ENCODE measurements at regions not wholly inside any gene's neighbourhood (a gene's known extent, or its start where the extent isn't known, plus 50 kb on each side); places are given as distances from the start of the nearest gene placed in this dataset.
A peak's percentile ranks its signal among the peaks of the same experiment; 100 is the strongest.

DNA sequence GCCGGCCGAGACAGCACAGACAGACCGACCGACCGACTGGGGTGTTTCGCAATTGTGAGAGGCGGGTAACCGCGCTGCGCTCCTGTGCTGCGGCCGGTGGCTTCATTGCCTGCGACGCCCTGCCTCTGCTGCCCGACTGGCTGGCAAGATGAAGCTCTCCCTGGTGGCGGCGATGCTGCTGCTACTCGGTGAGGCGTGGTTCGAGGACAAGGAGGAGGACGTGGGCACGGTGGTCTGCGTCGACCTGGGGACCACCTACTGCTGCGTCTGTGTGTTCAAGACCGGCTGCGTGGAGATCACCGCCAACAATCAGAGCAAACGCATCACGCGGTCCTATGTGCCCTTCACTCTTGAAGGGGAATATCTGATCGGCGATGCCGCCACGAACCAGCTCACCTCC lies 565.7 kb upstream of the SMIM31 start:
- Mint-ChIP-seq H3K36me3 (ENCODE audit: insufficient read depth in 1 of 3, low read depth in 3 of 3) (no peaks in the 10 kb centered on the region; a peak in 1 of 7 replicates), H3K9me3 (peaks cover 0 to 2% of the 10 kb centered on the region in 2 experiments; a peak in 1 of 5 replicates), H3K4me1 (no peaks in the 10 kb centered on the region), H3K27ac (no peak overlapping the region), H3K4me3 (no peak overlapping the region), H3K27me3 (ENCODE audit: low read depth) (no peaks in the 10 kb centered on the region)
- no peaks in the 10 kb centered on the region for H4K20me1 ChIP-seq (ENCODE audit: control insufficient read depth, insufficient read depth, insufficient read length)
- TF ChIP-seq, protein P1, sequence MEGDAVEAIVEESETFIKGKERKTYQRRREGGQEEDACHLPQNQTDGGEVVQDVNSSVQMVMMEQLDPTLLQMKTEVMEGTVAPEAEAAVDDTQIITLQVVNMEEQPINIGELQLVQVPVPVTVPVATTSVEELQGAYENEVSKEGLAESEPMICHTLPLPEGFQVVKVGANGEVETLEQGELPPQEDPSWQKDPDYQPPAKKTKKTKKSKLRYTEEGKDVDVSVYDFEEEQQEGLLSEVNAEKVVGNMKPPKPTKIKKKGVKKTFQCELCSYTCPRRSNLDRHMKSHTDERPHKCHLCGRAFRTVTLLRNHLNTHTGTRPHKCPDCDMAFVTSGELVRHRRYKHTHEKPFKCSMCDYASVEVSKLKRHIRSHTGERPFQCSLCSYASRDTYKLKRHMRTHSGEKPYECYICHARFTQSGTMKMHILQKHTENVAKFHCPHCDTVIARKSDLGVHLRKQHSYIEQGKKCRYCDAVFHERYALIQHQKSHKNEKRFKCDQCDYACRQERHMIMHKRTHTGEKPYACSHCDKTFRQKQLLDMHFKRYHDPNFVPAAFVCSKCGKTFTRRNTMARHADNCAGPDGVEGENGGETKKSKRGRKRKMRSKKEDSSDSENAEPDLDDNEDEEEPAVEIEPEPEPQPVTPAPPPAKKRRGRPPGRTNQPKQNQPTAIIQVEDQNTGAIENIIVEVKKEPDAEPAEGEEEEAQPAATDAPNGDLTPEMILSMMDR (conservative IDR thresholded peaks at IDR 0.05): no peak
- no peak overlapping the region for H2BK15ac ChIP-seq (ENCODE audit: low read depth, low read length)
- no peak overlapping the region for H4K5ac ChIP-seq (ENCODE audit: insufficient read length, low read depth, low read length)
- no peak overlapping the region; the same call in 1 of the 2 replicates for H3K14ac ChIP-seq (ENCODE audit: insufficient read depth, low read length)
- no peak overlapping the region for H3K23ac ChIP-seq (ENCODE audit: insufficient read length, low read depth, low read length)
- no peaks in the 10 kb centered on the region for H3K4me1 ChIP-seq (ENCODE audit: insufficient read depth, low read length)
- DNase-seq: peak; percentile 27
- no peak overlapping the region for H3K4ac ChIP-seq (ENCODE audit: low read depth, low read length)
- no peak overlapping the region for H3K56ac ChIP-seq (ENCODE audit: insufficient read length, low read depth, low read length)
- H4K91ac ChIP-seq (ENCODE audit: insufficient read length, low read depth, low read length): no peak overlapping the region
- no peak overlapping the region for H2BK12ac ChIP-seq (ENCODE audit: insufficient read length, low read depth, low read length)
- no peak overlapping the region for H3K18ac ChIP-seq (ENCODE audit: insufficient read length, low read depth, low read length)
- no peaks in the 10 kb centered on the region for H3K79me1 ChIP-seq (ENCODE audit: insufficient read depth, low read depth, low read length, poor library complexity, severe bottlenecking)
- no peak overlapping the region for H3K4me2 ChIP-seq (ENCODE audit: insufficient read depth, insufficient read length, low read length)
- H2AFZ ChIP-seq (ENCODE audit: low read length): no peak overlapping the region
- no peak overlapping the region for H2BK120ac ChIP-seq (ENCODE audit: low read depth, low read length, poor library complexity, severe bottlenecking)
- H4K8ac ChIP-seq (replicated peaks; ENCODE audit: insufficient read length, low read depth, low read length): no peak overlapping the region
- no peaks in the 10 kb centered on the region for H3K79me2 ChIP-seq (ENCODE audit: insufficient read depth, low read length)
- no peak overlapping the region for H2BK5ac ChIP-seq (ENCODE audit: insufficient read length, low read length)
- no peak overlapping the region for H3K9ac ChIP-seq (ENCODE audit: extremely low read depth, insufficient read length, low read length)
- no peaks in the 10 kb centered on the region for H3K23me2 ChIP-seq (ENCODE audit: insufficient read length, low read depth, low read length, poor library complexity, severe bottlenecking)
- no peak overlapping the region for H2AK5ac ChIP-seq (ENCODE audit: insufficient read length, low read length)
- H3T11ph ChIP-seq (ENCODE audit: low read length): no peak overlapping the region
- no peak overlapping the region for H2BK20ac ChIP-seq (ENCODE audit: low read depth, low read length, poor library complexity, severe bottlenecking)
- WGBS (ENCODE audit: extremely low coverage, insufficient read length, low lambda C conversion rate): no CpG with 5 or more reads among the region's 35 CpGs
- H3K27ac ChIP-seq (ENCODE audit: insufficient read length, low read depth, low read length): no peak overlapping the region
- H3K9me3 ChIP-seq (ENCODE audit: control insufficient read depth, low read depth, low read length): no peaks in the 10 kb centered on the region
- H3K27me3 ChIP-seq (ENCODE audit: insufficient read depth, low read length): no peaks in the 10 kb centered on the region
